Endothelial cell of hepatic sinusoid (primary cell): ENCODE measurements at regions not wholly inside any gene's neighbourhood (a gene's known extent, or its start where the extent isn't known, plus 50 kb on each side); places are given as distances from the start of the nearest gene placed in this dataset.

Experiments
- in situ Hi-C: cut with HindIII; loops from 2 replicates; pipeline ENCODE4 v1.10.0; 2017; ENCODE audit warnings: low sequenced_read_pairs

GRCh38 chr17:12362853-12363455, 302.7 kb upstream of the MYOCD start:
- in situ Hi-C loops: loop anchor here (25.0 kb wide), 2 partner anchors 324 to 474 kb away; no protein-coding TSS in a partner anchor

GRCh38 chr17:12365805-12366204, 299.9 kb upstream of the MYOCD start:
- in situ Hi-C loops: loop anchor here (5.0 to 25.0 kb wide), 3 partner anchors 66 to 471 kb away; no protein-coding TSS in a partner anchor

GRCh38 chr17:12369065-12369464, 296.6 kb upstream of the MYOCD start:
- in situ Hi-C loops: loop anchor here (5.0 to 25.0 kb wide), 3 partner anchors 63 to 468 kb away; no protein-coding TSS in a partner anchor

- in situ Hi-C loops: loop anchor here (10.0 kb wide), 3 partner anchors 61 to 239 kb away; no protein-coding TSS in a partner anchor
These were observed 289.4 kb upstream of the MYOCD start for GRCh38 chr17:12376276-12376675.

GRCh38 chr17:12386225-12386624, 279.5 kb upstream of the MYOCD start:
- in situ Hi-C loops: no loop called here

GRCh38 chr17:12388226-12388625, 277.5 kb upstream of the MYOCD start:
- in situ Hi-C loops: no loop called here

- in situ Hi-C loops: no loop called here
These were observed 276.3 kb upstream of the MYOCD start for GRCh38 chr17:12389421-12389820.

- in situ Hi-C loops: no loop called here
These were observed 275.1 kb upstream of the MYOCD start for GRCh38 chr17:12390631-12391030.

- in situ Hi-C loops: no loop called here
These were observed 274.2 kb upstream of the MYOCD start for GRCh38 chr17:12391468-12391867.

- in situ Hi-C loops: no loop called here
These were observed 269.8 kb upstream of the MYOCD start for GRCh38 chr17:12395733-12396354.

GRCh38 chr17:12398441-12399051, 267.1 kb upstream of the MYOCD start:
- in situ Hi-C loops: no loop called here

- in situ Hi-C loops: no loop called here
These were observed 262.6 kb upstream of the MYOCD start for GRCh38 chr17:12402963-12403622.

- in situ Hi-C loops: no loop called here
These were observed 261.8 kb upstream of the MYOCD start for GRCh38 chr17:12403881-12404398.

GRCh38 chr17:12406623-12407215, 259.0 kb upstream of the MYOCD start:
- in situ Hi-C loops: no loop called here

GRCh38 chr17:12407495-12408252, 258.0 kb upstream of the MYOCD start:
- in situ Hi-C loops: no loop called here

GRCh38 chr17:12409082-12409481, 256.6 kb upstream of the MYOCD start:
- in situ Hi-C loops: no loop called here

- in situ Hi-C loops: no loop called here
These were observed 255.0 kb upstream of the MYOCD start for GRCh38 chr17:12410717-12411116.

GRCh38 chr17:12415031-12415430, 250.7 kb upstream of the MYOCD start:
- in situ Hi-C loops: no loop called here

- in situ Hi-C loops: loop anchor here (5.0 kb wide), 1 partner anchor 66 kb away; no protein-coding TSS in a partner anchor
These were observed 244.6 kb upstream of the MYOCD start for GRCh38 chr17:12421077-12421476.
